Fibroblast of the aortic adventitia (primary cell): ENCODE measurements at regions not wholly inside any gene's neighbourhood (a gene's known extent, or its start where the extent isn't known, plus 50 kb on each side); places are given as distances from the start of the nearest gene placed in this dataset.

ENCODE experiments used
- DNase-seq: peaks from one replicate; pipeline ENCODE4 v3.0.0-alpha.2; 2010; ENCODE audit warnings: low read depth
- H3K4me3 ChIP-seq: 2 replicates; pipeline ENCODE4 v1.5.1; 2011; ENCODE audit warnings: low read depth, mild to moderate bottlenecking, control low read depth, low read length, moderate library complexity
- CTCF ChIP-seq: IDR thresholded peaks from 2 replicates; pipeline ENCODE4 v1.5.1; 2011; ENCODE audit warnings: mild to moderate bottlenecking, low read length, control low read depth, inconsistent platforms; ENCODE audit not compliant: insufficient read depth

- DNase-seq, result no peak
- no peak for TF ChIP-seq CTCF
- H3K4me3 ChIP-seq, result no peak overlapping the region
Observed at GRCh38 chr5:92567831-92568450, 1013.1 kb downstream of the NR2F1-AS1 start.

GRCh38 chr5:92566113-92566786 is 1014.8 kb downstream of the NR2F1-AS1 start:
- H3K4me3 ChIP-seq, result no peak overlapping the region
- DNase-seq, result no peak
- TF ChIP-seq CTCF, result no peak

GRCh38 chr5:92565673-92566072 is 1015.3 kb downstream of the NR2F1-AS1 start:
- no peak for TF ChIP-seq CTCF
- no peak overlapping the region for H3K4me3 ChIP-seq
- DNase-seq, result no peak

GRCh38 chr5:92562065-92562464 is 1019.0 kb downstream of the NR2F1-AS1 start:
- no peak for DNase-seq
- H3K4me3 ChIP-seq, result no peak overlapping the region
- TF ChIP-seq CTCF, result no peak

- no peak for TF ChIP-seq CTCF
Observed at GRCh38 chr5:92561411-92561959, 1019.5 kb downstream of the NR2F1-AS1 start.

GRCh38 chr5:92560698-92561401 is 1020.2 kb downstream of the NR2F1-AS1 start:
- no peak overlapping the region for H3K4me3 ChIP-seq
- DNase-seq, result peak; percentile 78
- TF ChIP-seq CTCF, result no peak

More at GRCh38 chr5:92561411-92561959, 1019.5 kb downstream of the NR2F1-AS1 start:
- DNase-seq, result no peak
- H3K4me3 ChIP-seq, result no peak overlapping the region
